Small intestine (tissue), 7 donors: ENCODE measurements at regions not wholly inside any gene's neighbourhood (a gene's known extent, or its start where the extent isn't known, plus 50 kb on each side); places are given as distances from the start of the nearest gene placed in this dataset.

Experiments
- DNase-seq, 2 donors: peaks; one replicate each; pipeline versions ENCODE4 v3.0.0 to v3.0.0-alpha.2; 2013
- FAIRE-seq: peaks from 2 replicates; lab custom pipeline; 2012; peaks lifted over from hg19 to GRCh38; lab: Jason Lieb, UNC
- H3K27ac ChIP-seq, 3 donors: one replicate each; pipeline ENCODE4 v1.5.1; 2013; ENCODE audit warnings: low read length in 2 of 3, mild to moderate bottlenecking in 2 of 3, control low read depth in 1 of 3, inconsistent platforms in 1 of 3, low read depth in 1 of 3, moderate library complexity in 1 of 3
- H3K27me3 ChIP-seq, 3 donors: one replicate each; pipeline ENCODE4 v1.6.1; 2013; ENCODE audit warnings: low read length in 3 of 3, inconsistent platforms in 1 of 3; ENCODE audit not compliant: control insufficient read depth in 3 of 3, insufficient read depth in 3 of 3
- H3K36me3 ChIP-seq, 3 donors: one replicate each; pipeline ENCODE4 v1.6.1; 2013; ENCODE audit warnings: low read length in 3 of 3, inconsistent platforms in 1 of 3, low read depth in 1 of 3, mild to moderate bottlenecking in 1 of 3, moderate library complexity in 1 of 3; ENCODE audit not compliant: control insufficient read depth in 3 of 3, insufficient read depth in 2 of 3
- H3K4me1 ChIP-seq, 3 donors: one replicate each; pipeline ENCODE4 v1.6.1; 2013; ENCODE audit warnings: low read length in 2 of 3, inconsistent platforms in 1 of 3, low read depth in 1 of 3, mild to moderate bottlenecking in 1 of 3, moderate library complexity in 1 of 3; ENCODE audit not compliant: control insufficient read depth in 3 of 3, insufficient read depth in 2 of 3
- H3K4me3 ChIP-seq, 3 donors: one replicate each; pipeline ENCODE4 v1.5.1; 2013; ENCODE audit warnings: low read length in 3 of 3, control low read depth in 1 of 3, inconsistent platforms in 1 of 3, low read depth in 1 of 3, mild to moderate bottlenecking in 1 of 3, moderate library complexity in 1 of 3
- H3K9me3 ChIP-seq, 2 donors: one replicate each; pipeline ENCODE4 v1.6.1; 2013; ENCODE audit warnings: low read depth in 1 of 2, low read length in 1 of 2; ENCODE audit not compliant: control insufficient read depth in 2 of 2, insufficient read depth in 1 of 2
- WGBS, 3 donors: extraction: QIAGEN DNeasy Blood & Tissue Kit; methylation state at CpG; one replicate each; pipeline ENCODE4 v1.1.7; 2013; 5-methylcytosine and 5-hydroxymethylcytosine counted together
- donor health status: healthy with polysubstance abuse.
- donor health status: control.
- donor health status: control.
- donor health status: Bipolar disorder and iron deficiency.
- donor health status: healthy.

- no peaks in the 10 kb centered on the region for H3K9me3 ChIP-seq
- WGBS, 3 donors: 83 to 100% (median 87%) methylated on average over 1 of the region's 1 CpG
- no peak for FAIRE-seq
- no peaks in the 10 kb centered on the region for H3K36me3 ChIP-seq
- no peak overlapping the region for H3K27ac ChIP-seq
- no peaks in the 10 kb centered on the region for H3K27me3 ChIP-seq
- H3K4me3 ChIP-seq: no peak overlapping the region
- H3K4me1 ChIP-seq: no peaks in the 10 kb centered on the region
- DNase-seq: no peak
Measured at GRCh38 chr20:40602381-40602780, 86.7 kb downstream of the MAFB start.

DNA sequence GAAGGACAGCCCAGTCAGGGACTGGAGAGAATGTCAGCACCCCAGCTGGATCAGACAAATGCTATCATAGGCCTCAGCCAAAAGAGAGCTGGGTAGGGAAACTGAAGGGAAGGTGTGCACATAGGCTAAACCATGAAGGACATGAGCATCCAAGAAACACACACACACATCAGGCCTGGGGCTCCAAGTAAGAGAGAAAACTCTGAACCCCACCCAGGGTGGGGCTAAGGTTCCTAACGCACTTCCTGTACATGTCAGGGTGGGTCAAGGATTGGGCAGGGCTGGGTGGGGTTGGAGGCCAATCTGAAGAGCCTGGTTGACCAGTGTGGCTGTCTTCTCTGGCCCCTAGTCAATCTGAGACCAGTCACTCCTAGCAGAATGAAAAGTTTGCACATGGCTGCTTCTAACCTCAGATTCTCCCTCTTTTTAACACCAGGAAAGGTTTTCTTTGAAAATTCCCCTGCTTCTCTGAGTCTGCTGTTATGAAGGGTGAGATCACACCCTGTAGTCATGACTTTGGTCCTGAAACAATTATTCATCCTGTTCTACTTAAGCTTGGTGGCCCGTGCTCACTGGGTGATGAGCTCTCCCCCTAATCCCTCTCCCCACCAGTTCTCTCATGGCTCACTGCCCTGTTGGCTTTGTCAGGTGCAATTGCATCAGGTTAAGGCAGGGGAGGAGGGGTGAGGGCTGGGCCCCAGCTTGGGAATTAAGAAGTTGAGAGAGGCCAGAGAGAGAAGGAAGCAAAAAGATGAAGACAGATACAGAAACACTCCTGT is 88.4 kb downstream of the MAFB start:
- DNase-seq (peak in 1 of 2 donors; percentile 37), FAIRE-seq (no peak)
- H3K9me3 ChIP-seq: no peaks in the 10 kb centered on the region
- no peak overlapping the region for H3K27ac ChIP-seq
- WGBS, 3 donors: 27 to 57% (median 43%) methylated on average over 2 of the region's 2 CpGs
- no peaks in the 10 kb centered on the region for H3K4me1 ChIP-seq
- H3K36me3 ChIP-seq: no peaks in the 10 kb centered on the region
- H3K4me3 ChIP-seq: no peak overlapping the region
- no peaks in the 10 kb centered on the region for H3K27me3 ChIP-seq

DNA sequence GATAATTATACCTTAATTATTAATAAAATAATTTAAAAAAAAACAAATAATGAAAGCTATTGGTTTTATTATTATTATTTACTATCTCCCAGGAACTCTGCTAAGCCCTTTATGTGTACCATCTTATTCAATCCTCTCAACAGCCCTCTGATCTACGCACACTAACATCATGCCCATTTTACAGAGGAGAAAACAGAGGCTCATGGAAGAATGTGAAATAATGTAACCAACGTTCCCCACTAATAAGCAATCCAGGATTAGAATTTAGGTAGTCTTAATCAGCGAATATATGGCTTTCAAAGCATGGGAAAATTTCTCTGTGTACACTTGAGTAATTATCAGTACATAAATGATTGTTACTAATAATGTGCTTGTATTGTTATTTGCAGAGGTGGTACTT is 89.0 kb downstream of the MAFB start:
- H3K27me3 ChIP-seq: no peaks in the 10 kb centered on the region
- no peak overlapping the region for H3K4me3 ChIP-seq
- DNase-seq (no peak), FAIRE-seq (no peak)
- WGBS, 3 donors: 75 to 85% (median 79%) methylated on average over 3 of the region's 3 CpGs
- H3K4me1 ChIP-seq: no peaks in the 10 kb centered on the region
- H3K36me3 ChIP-seq: no peaks in the 10 kb centered on the region
- H3K27ac ChIP-seq: no peak overlapping the region
- H3K9me3 ChIP-seq: no peaks in the 10 kb centered on the region

DNA sequence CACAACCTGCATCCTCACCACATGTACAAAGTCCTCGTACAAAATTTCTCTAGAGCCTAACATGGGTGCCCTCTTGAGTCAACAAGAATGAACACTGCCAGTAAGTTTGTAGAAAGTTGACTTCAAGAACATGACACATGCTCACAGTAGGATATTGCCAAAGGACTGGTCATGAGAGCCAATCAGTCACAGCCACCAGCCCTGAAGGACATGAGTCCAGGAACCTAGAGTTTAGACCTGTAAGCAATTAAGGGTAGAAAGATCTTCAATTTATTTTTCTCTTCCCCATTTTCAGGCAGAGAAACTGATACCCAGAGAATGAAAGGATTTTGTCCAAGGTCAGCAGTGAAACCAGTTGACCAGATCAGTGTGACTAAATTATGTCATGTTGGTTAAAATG is 96.1 kb downstream of the MAFB start:
- WGBS, 3 donors: 68 to 78% (median 77%) methylated on average over 1 of the region's 1 CpG
- Histone ChIP-seq H3K27ac (no peak overlapping the region), H3K36me3 (no peaks in the 10 kb centered on the region), H3K4me3 (no peak overlapping the region), H3K27me3 (no peaks in the 10 kb centered on the region), H3K9me3 (no peaks in the 10 kb centered on the region), H3K4me1 (no peaks in the 10 kb centered on the region)
- DNase-seq: no peak
- no peak for FAIRE-seq

GRCh38 chr20:40591536-40591935 is 97.5 kb downstream of the MAFB start:
- H3K4me1 ChIP-seq: peaks cover 0 to 2% (median 0%) of the 10 kb centered on the region in 3 donors
- 88 to 96% (median 90%) methylated on average over 1 of the region's 1 CpG for WGBS, 3 donors
- no peak for DNase-seq
- H3K4me3 ChIP-seq: no peak overlapping the region
- no peaks in the 10 kb centered on the region for H3K27me3 ChIP-seq
- FAIRE-seq: no peak
- H3K9me3 ChIP-seq: no peaks in the 10 kb centered on the region
- no peaks in the 10 kb centered on the region for H3K36me3 ChIP-seq
- H3K27ac ChIP-seq: no peak overlapping the region

DNA sequence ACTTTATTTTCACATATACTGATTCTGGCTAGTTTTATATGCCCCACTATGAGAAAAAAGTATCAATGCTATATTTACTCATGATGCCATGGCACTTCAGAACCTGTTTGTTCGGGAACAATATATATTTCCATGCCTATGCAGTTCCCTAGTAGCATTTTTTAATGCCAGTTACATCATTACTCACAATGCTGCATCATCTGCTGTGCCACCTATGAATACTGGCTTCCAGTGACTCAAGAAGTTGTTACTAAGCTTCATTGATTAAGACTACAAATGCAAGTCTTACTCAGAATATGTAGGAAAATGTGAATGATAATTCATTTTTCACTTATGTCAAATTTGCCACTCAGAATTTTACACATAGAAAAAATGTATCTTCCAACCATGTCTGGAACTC is 97.9 kb downstream of the MAFB start:
- peaks cover 0 to 2% (median 0%) of the 10 kb centered on the region in 3 donors for H3K4me1 ChIP-seq
- H3K9me3 ChIP-seq: no peaks in the 10 kb centered on the region
- DNase-seq (no peak), FAIRE-seq (no peak)
- H3K27ac ChIP-seq: no peak overlapping the region
- no peaks in the 10 kb centered on the region for H3K36me3 ChIP-seq
- H3K27me3 ChIP-seq: no peaks in the 10 kb centered on the region
- H3K4me3 ChIP-seq: no peak overlapping the region
- 43 to 53% (median 47%) methylated on average over 1 of the region's 1 CpG for WGBS, 3 donors

DNA sequence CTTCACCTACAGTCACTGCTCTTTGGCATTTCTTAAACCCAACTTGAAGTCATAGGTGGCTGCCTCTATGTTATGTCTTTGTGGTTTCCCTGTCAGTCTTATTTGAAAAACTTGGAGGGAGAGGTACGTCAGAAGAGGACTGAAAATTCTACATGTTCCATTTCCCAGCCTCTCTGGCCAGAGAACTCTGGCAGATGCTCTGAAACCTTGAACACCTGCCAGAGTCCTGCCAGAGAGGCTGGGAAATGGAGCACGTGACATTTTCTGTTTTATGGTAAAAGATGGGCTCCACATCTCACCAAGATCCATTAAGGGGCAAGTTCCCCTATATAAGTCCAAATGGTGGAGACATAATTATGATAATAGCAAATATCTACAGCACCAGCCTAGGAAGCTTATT is 99.5 kb downstream of the MAFB start:
- H3K27ac ChIP-seq: no peak overlapping the region
- no peak overlapping the region for H3K4me3 ChIP-seq
- WGBS, 3 donors: 31 to 70% (median 61%) methylated on average over 2 of the region's 2 CpGs
- H3K4me1 ChIP-seq: peaks cover 0 to 2% (median 0%) of the 10 kb centered on the region in 3 donors
- FAIRE-seq (no peak), DNase-seq (no peak)
- no peaks in the 10 kb centered on the region for H3K9me3 ChIP-seq
- no peaks in the 10 kb centered on the region for H3K27me3 ChIP-seq
- no peaks in the 10 kb centered on the region for H3K36me3 ChIP-seq

DNA sequence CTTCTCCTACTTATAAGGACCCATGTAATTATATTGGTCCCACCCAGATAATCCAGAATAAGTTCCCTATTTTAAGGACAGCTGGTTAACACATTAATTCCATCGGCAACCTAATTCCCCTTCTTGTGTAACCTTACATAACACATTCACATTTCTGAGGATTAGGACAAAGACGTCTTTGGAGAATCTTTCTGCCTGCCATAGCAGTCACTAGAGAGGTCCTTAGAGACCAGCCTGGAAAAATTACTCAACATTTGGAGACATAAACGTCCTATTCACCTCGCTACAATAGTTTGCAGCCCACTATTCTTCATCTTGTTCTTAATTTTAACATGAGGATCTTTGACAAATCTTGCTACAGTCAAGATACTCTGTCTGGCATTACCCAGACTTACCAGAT is 100.1 kb downstream of the MAFB start:
- H3K36me3 ChIP-seq: no peaks in the 10 kb centered on the region
- whole genome bisulfite sequencing, 3 donors: 73 to 75% (median 75%) methylated on average over 4 of the region's 4 CpGs
- H3K27ac ChIP-seq: no peak overlapping the region
- no peak overlapping the region for H3K4me3 ChIP-seq
- FAIRE-seq (no peak), DNase-seq (no peak)
- H3K4me1 ChIP-seq: peaks cover 0 to 2% (median 0%) of the 10 kb centered on the region in 3 donors
- H3K27me3 ChIP-seq: no peaks in the 10 kb centered on the region
- H3K9me3 ChIP-seq: no peaks in the 10 kb centered on the region

GRCh38 chr20:40587038-40587437 is 102.0 kb downstream of the MAFB start:
- H3K27me3 ChIP-seq: no peaks in the 10 kb centered on the region
- DNase-seq: peak in 1 of 2 donors; percentile 64
- WGBS, 3 donors: 37 to 76% (median 58%) methylated on average over 7 of the region's 7 CpGs

More at GRCh38 chr20:40587038-40587437, 102.0 kb downstream of the MAFB start:
- H3K27ac ChIP-seq: no peak overlapping the region
- H3K9me3 ChIP-seq: no peaks in the 10 kb centered on the region
- peaks cover under 1 to 9% (median 5%) of the 10 kb centered on the region in 3 donors for H3K4me1 ChIP-seq
- no peaks in the 10 kb centered on the region for H3K36me3 ChIP-seq
- H3K4me3 ChIP-seq: no peak overlapping the region
- FAIRE-seq: no peak
